NCI-H2029 (cell line): ENCODE measurements at regions not wholly inside any gene's neighbourhood (a gene's known extent, or its start where the extent isn't known, plus 50 kb on each side); places are given as distances from the start of the nearest gene placed in this dataset.
"Not testable (repeated sequence)": the region's sequence is repeated elsewhere in the genome, so short reads cannot be mapped to it uniquely, and the experiment has no call there.

Experiments
- DNase-seq: peaks from one replicate; lab custom pipeline; 2025; lab: John Stamatoyannopoulos, UW

- DNase-seq: no peak
Measured at GRCh38 chr6:144922120-144922722, 637.1 kb downstream of the UTRN start.

GRCh38 chr6:144922771-144923490 lies 637.8 kb downstream of the UTRN start:
- DNase-seq: not testable (repeated sequence)

DNA sequence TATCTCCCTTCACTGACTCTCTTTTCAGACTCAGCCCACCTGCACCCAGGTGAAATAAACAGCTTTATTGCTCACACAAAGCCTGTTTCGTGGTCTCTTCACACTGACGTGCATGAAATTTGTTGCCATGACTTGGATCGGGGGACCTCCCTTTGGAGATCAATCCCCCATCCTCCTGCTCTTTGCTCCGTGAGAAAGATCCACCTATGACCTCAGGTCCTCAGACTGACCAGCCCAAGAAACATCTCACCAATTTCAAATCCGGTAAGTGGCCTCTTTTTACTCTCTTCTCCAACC lies 638.3 kb downstream of the UTRN start:
- DNase-seq: not testable (repeated sequence)

GRCh38 chr6:144928847-144929246 lies 643.7 kb downstream of the UTRN start:
- no peak for DNase-seq

DNA sequence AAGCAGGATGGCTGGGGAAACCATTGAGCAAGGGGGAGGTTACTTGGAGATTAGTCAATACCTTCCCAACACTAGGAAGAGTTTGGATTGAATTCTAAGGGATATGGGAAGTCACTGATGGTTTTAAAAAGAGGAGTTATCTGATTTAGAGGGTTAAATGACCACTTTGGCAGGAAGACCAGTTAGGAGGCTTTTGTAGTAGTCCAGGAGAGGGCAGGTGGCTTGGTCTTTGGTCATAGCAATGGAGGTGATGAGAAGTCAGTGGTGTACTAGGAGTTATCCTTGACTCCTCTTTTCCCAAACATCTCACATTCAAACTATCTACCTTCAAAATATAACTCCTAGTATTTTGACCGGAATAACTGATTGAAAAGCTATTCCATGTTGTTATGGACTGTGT lies 644.1 kb downstream of the UTRN start:
- DNase-seq: no peak

DNA sequence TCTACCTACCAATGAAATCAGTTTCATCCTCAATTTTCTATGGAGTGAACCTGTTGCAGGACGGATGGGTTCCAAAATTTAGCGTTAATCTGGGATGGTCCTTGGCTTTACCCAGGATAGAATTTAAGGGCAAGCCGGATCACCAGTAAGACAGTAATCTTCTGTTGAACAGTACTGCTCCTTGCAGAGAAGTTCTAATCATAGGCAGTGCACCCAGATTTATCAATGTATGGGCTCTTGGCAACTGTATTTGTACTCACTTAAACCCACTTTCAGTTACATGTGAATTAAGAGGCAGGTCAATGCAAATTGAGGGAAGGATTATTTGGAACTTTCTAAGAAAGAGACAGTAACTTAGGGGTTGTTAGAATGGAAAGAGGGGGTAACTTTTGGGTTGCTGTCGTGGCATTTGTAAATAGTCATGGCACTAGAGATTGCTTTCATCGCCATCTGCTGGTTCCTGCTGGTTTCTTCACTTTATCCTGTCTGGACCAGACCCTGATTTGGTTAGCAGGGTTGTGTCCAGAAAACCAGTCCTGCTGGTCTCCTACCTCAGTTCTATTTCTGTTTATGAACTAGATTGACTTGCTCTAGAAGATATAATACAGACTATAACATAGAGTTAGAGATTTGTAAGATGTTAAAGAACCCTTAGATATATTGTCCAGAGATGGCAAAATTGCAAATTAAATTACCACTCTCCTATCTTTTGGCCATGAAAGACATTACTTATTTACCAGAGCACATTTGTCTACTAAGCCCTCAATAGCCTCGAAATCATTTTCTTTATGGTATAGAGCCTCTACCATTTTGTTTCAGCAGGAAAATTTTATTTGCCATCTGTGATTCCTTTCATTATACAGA lies 646.3 kb downstream of the UTRN start:
- DNase-seq: peak; percentile 0

DNA sequence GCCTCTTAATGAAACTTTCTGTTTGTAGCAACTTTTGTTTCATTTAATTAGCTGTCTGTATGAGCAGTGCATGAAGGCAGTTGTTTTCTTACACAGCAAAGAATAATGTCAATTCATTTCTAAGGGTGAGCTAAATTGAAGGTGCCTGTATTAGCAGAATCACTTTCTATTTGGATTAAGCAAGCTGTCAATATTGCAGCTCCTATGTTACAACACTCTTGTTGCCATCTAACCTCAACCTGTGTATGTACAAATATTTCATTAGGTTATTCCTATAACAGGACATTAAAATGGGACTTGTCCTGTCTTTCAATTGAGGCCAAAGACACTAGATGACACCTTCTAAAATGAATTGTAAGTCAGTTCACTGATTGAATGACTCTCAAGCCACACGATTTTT lies 647.5 kb downstream of the UTRN start:
- DNase-seq: no peak

GRCh38 chr6:144935181-144935580 lies 650.0 kb downstream of the UTRN start:
- no peak for DNase-seq

- no peak for DNase-seq
Measured at GRCh38 chr6:144935661-144936060, 650.5 kb downstream of the UTRN start.

DNA sequence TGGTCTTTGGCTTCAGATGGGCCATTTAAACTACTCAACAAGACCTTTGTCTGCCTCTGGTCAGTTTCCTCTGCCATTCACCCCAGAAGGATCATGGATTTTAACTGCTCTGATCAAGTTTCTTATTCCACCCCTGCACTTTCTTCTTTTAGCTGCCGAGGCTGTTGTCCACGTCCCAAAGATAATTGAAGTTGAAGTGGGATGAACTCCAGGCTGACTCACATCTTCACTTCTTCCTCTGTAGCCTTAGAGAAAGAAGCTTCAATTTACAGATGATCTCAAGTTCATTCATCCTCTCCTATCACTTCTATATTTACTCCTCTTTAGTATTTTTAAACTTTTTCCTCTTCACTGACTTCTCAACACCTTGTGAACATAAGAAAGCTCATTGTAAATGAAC lies 651.6 kb downstream of the UTRN start:
- DNase-seq: no peak

DNA sequence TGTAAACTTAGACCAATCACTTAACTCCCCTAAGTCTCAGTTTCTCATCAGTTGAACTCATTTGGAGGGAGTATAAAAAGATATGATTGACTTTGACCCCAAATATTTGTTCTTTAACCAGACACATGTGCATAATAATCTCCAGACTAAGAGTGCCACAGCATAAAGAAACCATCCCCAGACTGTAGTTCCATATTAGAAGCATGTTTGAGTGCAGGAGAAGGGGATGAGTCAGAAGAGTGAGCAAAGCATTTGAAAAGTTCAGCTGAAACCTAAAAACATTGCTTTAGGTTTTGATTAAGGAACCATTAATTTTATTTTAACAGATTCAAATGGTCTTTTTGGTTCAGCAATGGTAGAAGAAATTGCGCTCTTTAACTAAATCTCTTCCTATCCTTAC lies 654.8 kb downstream of the UTRN start:
- no peak for DNase-seq

GRCh38 chr6:144944106-144944505 lies 659.0 kb downstream of the UTRN start:
- no peak for DNase-seq

DNA sequence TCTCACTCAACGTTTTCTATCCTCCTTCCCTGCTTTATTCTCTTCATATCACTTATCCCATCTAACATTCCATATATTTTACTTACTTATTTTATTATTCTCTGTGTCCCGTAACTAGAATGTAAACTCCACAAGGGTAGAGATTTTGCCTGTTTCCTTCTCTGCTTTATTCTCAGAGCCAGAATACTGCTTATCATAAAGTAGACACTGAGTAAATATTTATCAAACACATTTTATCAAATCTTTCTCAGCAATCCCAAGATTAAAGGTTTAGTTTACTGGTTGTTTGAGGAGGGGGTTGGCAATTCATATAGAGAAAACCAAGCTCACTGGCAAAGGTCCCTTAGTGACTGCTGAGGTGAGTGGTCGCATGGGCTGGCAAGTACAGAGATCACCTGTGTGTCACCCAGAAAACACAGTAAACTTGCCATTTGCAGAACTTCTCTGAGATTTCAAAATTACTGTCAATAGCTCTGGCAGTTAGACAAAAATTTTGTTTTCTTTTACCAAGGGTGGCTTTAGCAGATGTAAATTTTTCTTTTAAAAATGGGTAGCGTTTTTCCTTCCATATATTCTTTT lies 662.4 kb downstream of the UTRN start:
- DNase-seq: no peak

GRCh38 chr6:144951730-144952437 lies 666.7 kb downstream of the UTRN start:
- DNase-seq: no peak

DNA sequence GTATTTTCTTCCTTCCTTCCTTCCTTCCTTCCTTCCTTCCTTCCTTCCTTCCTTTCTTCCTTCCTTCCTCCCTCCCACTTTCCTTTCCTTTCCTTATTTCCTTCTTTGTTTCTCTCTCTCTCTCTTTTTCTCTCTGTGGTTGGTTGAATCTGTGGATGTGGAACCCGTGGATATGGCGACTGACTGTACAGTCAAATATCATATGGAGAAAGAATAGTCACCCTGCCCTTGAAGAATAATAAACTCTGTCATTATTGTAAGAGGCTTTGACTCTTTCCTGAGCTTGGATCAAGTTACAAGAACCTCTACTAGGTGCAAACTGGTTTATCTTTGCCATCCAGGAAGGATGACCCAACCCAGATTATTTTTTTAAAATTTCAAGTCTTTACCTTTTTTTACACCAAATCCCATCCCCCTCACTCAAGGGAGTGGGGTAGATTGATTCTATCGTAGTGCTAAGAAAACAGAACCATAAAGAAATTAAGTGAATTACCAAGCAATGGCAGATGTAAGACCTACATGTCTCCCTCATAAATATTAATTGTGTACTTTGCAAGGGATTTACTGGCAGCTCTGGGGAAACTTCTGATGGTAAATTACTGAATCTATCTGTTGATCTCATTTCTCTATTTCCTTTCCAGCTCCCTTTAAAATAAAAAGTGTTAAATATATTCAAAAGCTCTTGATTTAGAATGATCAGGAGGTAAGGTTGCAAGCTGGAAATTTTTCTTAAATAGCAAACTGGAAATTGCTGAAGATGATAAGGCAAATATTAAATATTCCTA lies 667.5 kb downstream of the UTRN start:
- DNase-seq: no peak

DNA sequence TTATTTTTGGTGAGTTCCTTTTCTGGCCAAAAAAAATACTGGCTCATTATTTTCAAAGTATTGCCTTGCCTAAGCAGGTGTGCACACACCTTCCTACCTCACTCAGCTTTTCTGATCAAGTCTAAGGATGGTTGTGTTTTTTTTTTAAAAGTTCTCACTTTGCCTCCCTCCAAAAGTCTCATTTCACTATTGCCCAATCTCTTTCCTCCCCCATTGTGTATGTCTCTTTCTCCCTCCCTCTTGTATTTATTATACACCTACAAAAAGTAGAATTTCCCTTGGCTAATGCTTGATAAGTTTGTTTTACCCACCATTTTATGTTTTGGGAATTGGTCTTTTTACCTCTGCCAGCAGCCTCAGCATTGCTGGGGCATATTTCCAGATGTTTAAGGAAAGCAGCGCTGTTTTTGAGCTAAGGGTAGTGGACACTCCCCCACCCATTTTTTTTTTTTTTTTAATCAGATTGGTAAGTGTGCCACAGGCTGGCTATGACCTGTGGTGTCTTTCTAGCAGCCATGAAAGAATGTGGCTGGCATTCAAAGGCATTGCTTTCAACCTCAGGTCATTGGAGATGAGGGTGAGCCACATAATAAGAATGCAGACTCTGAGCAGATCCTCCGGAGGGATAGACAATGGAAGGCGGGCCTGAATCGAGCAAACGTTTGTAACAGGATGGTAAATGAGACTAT lies 668.6 kb downstream of the UTRN start:
- no peak for DNase-seq

- no peak for DNase-seq
Measured at GRCh38 chr6:144954241-144954556, 669.1 kb downstream of the UTRN start.

DNA sequence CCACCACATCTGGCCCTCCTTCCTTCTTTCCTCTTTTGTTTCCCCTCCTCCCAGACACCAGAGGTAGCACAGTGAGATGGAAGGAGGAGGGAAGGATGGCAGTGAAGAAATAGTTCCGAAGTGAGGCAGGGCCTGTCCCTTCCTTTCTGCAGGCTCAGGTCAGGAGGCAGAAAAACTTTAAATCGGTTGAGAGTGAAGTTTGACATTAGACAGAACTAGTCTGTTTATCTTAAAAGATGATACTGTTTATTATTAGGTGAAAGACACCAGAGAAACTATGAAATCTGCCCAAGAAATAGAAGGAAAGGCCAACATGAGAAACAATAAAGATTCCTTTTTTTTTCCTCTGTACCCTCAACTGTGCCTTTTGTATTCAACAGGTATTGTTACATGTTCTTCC lies 670.3 kb downstream of the UTRN start:
- no peak for DNase-seq

GRCh38 chr6:144955859-144956258 lies 670.7 kb downstream of the UTRN start:
- no peak for DNase-seq

DNA sequence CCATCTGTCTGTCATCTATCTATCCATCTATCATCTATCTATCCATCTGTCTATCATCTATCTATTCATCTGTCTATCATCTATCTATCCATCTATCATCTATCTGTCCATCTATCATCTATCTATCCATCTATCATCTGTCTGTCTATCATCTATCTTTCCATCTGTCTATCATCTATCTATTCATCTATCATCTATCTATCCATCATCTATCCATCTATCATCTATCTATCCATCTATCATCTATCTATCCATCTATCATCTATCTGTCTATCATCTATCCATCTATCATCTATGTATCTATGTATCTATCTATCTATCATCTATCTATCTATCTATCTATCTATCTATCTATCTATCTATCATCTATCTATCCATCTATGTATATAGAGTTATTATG lies 671.6 kb downstream of the UTRN start:
- DNase-seq: not testable (repeated sequence)
